Hepatocyte (in vitro differentiated cells): ENCODE measurements at regions not wholly inside any gene's neighbourhood (a gene's known extent, or its start where the extent isn't known, plus 50 kb on each side); places are given as distances from the start of the nearest gene placed in this dataset.

Experiments
- EZH2 ChIP-seq: fragments of 200-600 bp; sonication (generic); IDR thresholded peaks from 2 replicates; pipeline ENCODE4 v1.6.1; 2016; ENCODE audit warnings: antibody characterized with exemption, mild to moderate bottlenecking, borderline replicate concordance
- TF ChIP-seq, protein P1 (sequence below): fragments of 200-600 bp; sonication (generic); IDR thresholded peaks from 2 replicates; pipeline ENCODE4 v1.5.1; 2016; ENCODE audit warnings: antibody characterized with exemption, mild to moderate bottlenecking; ENCODE audit not compliant: poor library complexity

DNA sequence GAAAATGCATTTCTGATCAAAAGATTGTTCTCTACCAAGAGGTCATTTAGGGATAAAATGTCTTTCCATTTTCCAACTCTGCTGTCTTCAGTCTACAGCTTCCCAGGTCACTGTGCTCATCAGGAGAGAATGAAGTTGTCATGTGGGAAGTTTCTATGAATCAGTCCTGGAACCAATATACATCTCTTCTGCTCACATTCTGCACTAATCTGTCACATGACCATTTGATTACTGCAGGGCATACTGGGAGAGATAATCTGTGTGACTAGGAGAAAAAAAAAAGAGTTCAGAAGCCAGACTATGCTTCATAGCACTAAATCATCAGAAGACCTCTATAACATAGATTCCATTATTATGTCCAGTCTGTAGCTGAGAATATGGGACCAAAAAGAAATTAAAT is 611.5 kb downstream of the KCNA4 start:
- TF ChIP-seq, protein P1, sequence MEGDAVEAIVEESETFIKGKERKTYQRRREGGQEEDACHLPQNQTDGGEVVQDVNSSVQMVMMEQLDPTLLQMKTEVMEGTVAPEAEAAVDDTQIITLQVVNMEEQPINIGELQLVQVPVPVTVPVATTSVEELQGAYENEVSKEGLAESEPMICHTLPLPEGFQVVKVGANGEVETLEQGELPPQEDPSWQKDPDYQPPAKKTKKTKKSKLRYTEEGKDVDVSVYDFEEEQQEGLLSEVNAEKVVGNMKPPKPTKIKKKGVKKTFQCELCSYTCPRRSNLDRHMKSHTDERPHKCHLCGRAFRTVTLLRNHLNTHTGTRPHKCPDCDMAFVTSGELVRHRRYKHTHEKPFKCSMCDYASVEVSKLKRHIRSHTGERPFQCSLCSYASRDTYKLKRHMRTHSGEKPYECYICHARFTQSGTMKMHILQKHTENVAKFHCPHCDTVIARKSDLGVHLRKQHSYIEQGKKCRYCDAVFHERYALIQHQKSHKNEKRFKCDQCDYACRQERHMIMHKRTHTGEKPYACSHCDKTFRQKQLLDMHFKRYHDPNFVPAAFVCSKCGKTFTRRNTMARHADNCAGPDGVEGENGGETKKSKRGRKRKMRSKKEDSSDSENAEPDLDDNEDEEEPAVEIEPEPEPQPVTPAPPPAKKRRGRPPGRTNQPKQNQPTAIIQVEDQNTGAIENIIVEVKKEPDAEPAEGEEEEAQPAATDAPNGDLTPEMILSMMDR = no peak
- TF ChIP-seq EZH2 = no peak
